Adrenal gland (tissue), 9 donors: ENCODE measurements at regions not wholly inside any gene's neighbourhood (a gene's known extent, or its start where the extent isn't known, plus 50 kb on each side); places are given as distances from the start of the nearest gene placed in this dataset.

Experiments used
- DNase-seq, 7 donors: peaks; one replicate each; pipeline ENCODE4 v3.0.0-alpha.2; 2019 to 2020
- H3K27ac ChIP-seq, 5 donors: fragments of 200-600 bp; sonication (generic) in 4 of 5; 1 replicate in 3 of 5; 2 replicates in 2 of 5; pipeline versions ENCODE4 v1.5.1 to v1.8.0; 2016 to 2020; ENCODE audit warnings: mild to moderate bottlenecking in 1 of 5
- H3K27me3 ChIP-seq: fragments of 200-600 bp; 2 replicates; pipeline ENCODE4 v1.8.0; 2021
- H3K36me3 ChIP-seq, 2 donors: fragments of 200-600 bp; replicated peaks in 1 of 2; 1 replicate in 1 of 2; 2 replicates in 1 of 2; pipeline versions ENCODE4 v1.5.1 to v1.8.0; 2018 to 2022
- H3K4me1 ChIP-seq, 2 donors: fragments of 200-600 bp; replicated peaks in 1 of 2; 1 replicate in 1 of 2; 2 replicates in 1 of 2; pipeline versions ENCODE4 v1.5.1 to v1.8.0; 2018 to 2021
- H3K4me3 ChIP-seq, 4 donors: fragments of 200-600 bp; sonication (generic) in 3 of 4; one replicate each; pipeline ENCODE4 v1.5.1; 2016 to 2018
- H3K9me3 ChIP-seq, 3 donors: fragments of 200-600 bp; sonication (generic) in 1 of 3; replicated peaks in 1 of 3; 1 replicate in 2 of 3; 2 replicates in 1 of 3; pipeline versions ENCODE4 v1.5.1 to v1.8.0; 2016 to 2021
- POLR2A ChIP-seq, 2 donors: fragments of 450-650 bp; IDR thresholded peaks; one replicate each; pipeline ENCODE4 v1.6.1; 2017; ENCODE audit warnings: antibody characterized with exemption in 2 of 2, mild to moderate bottlenecking in 2 of 2, moderate library complexity in 1 of 2
- WGBS, 4 donors: extraction: QIAGEN DNeasy Blood & Tissue Kit in 2 of 4; methylation state at CpG; one replicate each; pipeline versions ENCODE4 v1.1.5 to v1.1.7; 2013 to 2017; 5-methylcytosine and 5-hydroxymethylcytosine counted together
- intact Hi-C, 2 donors: fragments of 100-400 bp; cut with DNase I; formaldehyde crosslinking; loops; one replicate each; pipeline versions ENCODE4 v1.14.1 to v1.15.0; 2022 to 2023
- TF ChIP-seq, protein P1 (sequence below), 6 experiments: fragments of 450-650 bp in 4 of 6; fragments of 200-600 bp in 2 of 6; sonication (generic) in 1 of 6; IDR thresholded peaks; 1 replicate in 5 of 6; 2 replicates in 1 of 6; pipeline versions ENCODE4 v1.5.1 to v1.8.0; 2016 to 2021; ENCODE audit warnings: antibody characterized with exemption in 6 of 6, mild to moderate bottlenecking in 2 of 6, moderate library complexity in 1 of 6
- donor health status: healthy with polysubstance abuse.
- donor health status: Bipolar disorder and iron deficiency.
- donor health status: DM: yes; HTN: yes; CAD: no.
- donor health status: DM: no; HTN: no; CAD: no.
- donor health status: DM: no; HTN: no; CAD: no.

- WGBS, 4 donors: 70 to 74% (median 72%) methylated on average over 4 of the region's 4 CpGs
- no peak for TF ChIP-seq POLR2A (IDR thresholded peaks at IDR 0.05)
- H3K4me3 ChIP-seq: no peak overlapping the region
- intact Hi-C loops: no loop called here
- H3K27me3 ChIP-seq: no peaks in the 10 kb centered on the region
- H3K9me3 ChIP-seq: no peaks in the 10 kb centered on the region
- DNase-seq: no peak
- H3K4me1 ChIP-seq: no peaks in the 10 kb centered on the region
- H3K27ac ChIP-seq: no peak overlapping the region
- no peaks in the 10 kb centered on the region for H3K36me3 ChIP-seq
These were observed 125.6 kb upstream of the GATA6 start for GRCh38 chr18:22043837-22044236.

DNA sequence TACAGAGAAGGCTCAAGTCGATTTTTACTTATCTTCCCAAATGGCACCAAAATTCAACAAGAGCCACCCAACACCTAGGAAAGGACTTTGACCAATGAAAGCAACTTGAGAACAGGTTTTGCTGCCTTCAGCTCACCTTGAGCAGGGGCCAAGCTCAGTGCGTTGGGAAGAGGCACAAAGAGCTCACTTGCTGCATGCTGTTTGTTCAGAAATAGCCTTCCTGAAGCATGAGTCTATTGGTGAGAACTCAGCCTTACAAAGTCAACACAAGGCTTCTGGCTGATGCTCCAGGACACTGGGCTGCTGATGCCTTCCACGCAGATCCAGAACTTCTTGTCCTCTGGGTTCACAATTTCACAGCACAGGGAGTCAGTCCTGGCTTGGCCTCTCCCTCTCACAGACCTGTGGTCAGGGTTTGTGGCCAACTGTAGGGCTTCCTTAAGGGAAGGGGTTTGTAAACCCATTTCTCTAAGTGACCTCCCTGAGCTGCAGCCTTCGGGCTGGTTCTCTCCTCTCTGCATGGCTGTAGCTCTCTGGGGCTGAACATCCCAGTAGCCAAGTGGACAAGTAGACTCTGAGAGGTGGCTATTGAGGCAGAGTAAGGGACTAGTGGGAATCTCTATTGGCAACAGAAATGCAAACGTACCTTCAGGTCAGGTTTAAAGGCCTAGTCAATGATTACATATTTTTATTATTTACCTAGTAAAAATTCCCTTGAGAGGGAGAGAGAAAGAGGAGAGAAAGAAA lies 124.7 kb upstream of the GATA6 start:
- no peaks in the 10 kb centered on the region for H3K9me3 ChIP-seq
- 68 to 85% (median 80%) methylated on average over 4 to 5 of the region's 5 CpGs for WGBS, 4 donors
- TF ChIP-seq POLR2A (IDR thresholded peaks at IDR 0.05): no peak
- TF ChIP-seq, protein P1, sequence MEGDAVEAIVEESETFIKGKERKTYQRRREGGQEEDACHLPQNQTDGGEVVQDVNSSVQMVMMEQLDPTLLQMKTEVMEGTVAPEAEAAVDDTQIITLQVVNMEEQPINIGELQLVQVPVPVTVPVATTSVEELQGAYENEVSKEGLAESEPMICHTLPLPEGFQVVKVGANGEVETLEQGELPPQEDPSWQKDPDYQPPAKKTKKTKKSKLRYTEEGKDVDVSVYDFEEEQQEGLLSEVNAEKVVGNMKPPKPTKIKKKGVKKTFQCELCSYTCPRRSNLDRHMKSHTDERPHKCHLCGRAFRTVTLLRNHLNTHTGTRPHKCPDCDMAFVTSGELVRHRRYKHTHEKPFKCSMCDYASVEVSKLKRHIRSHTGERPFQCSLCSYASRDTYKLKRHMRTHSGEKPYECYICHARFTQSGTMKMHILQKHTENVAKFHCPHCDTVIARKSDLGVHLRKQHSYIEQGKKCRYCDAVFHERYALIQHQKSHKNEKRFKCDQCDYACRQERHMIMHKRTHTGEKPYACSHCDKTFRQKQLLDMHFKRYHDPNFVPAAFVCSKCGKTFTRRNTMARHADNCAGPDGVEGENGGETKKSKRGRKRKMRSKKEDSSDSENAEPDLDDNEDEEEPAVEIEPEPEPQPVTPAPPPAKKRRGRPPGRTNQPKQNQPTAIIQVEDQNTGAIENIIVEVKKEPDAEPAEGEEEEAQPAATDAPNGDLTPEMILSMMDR (IDR thresholded peaks at IDR 0.05): no peak
- no peak overlapping the region for H3K27ac ChIP-seq
- no peaks in the 10 kb centered on the region for H3K4me1 ChIP-seq
- H3K4me3 ChIP-seq: no peak overlapping the region
- H3K36me3 ChIP-seq: no peaks in the 10 kb centered on the region
- intact Hi-C loops: no loop called here
- no peaks in the 10 kb centered on the region for H3K27me3 ChIP-seq
- DNase-seq: no peak

- TF ChIP-seq, protein P1 (IDR thresholded peaks at IDR 0.05): no peak
- no peak for TF ChIP-seq POLR2A (IDR thresholded peaks at IDR 0.05)
- 80 to 86% (median 82%) methylated on average over 6 of the region's 6 CpGs for WGBS, 4 donors
- Histone ChIP-seq H3K27ac (no peak overlapping the region), H3K4me3 (no peak overlapping the region), H3K27me3 (no peaks in the 10 kb centered on the region), H3K9me3 (no peaks in the 10 kb centered on the region), H3K36me3 (no peaks in the 10 kb centered on the region), H3K4me1 (no peaks in the 10 kb centered on the region)
- no peak for DNase-seq
- intact Hi-C loops: no loop called here
These were observed 124.0 kb upstream of the GATA6 start for GRCh38 chr18:22045221-22045918.

- WGBS, 4 donors: 93 to 100% (median 97%) methylated on average over 2 of the region's 2 CpGs
- Histone ChIP-seq H3K4me1 (no peaks in the 10 kb centered on the region), H3K9me3 (no peaks in the 10 kb centered on the region), H3K36me3 (no peaks in the 10 kb centered on the region), H3K27me3 (no peaks in the 10 kb centered on the region), H3K27ac (no peak overlapping the region), H3K4me3 (no peak overlapping the region)
- intact Hi-C loops: no loop called here
- no peak for TF ChIP-seq POLR2A (IDR thresholded peaks at IDR 0.05)
- TF ChIP-seq, protein P1 (IDR thresholded peaks at IDR 0.05): no peak
- no peak for DNase-seq
These were observed 122.9 kb upstream of the GATA6 start for GRCh38 chr18:22046473-22046872.
